CD4-positive, alpha-beta memory T cell (primary cell): ENCODE measurements at regions not wholly inside any gene's neighbourhood (a gene's known extent, or its start where the extent isn't known, plus 50 kb on each side); places are given as distances from the start of the nearest gene placed in this dataset.

Source experiments
- CTCF ChIA-PET: fragments of 350-600 bp; sonication (Branson Sonifier 250); formaldehyde crosslinking; loops from one replicate; lab custom pipeline; 2021; ENCODE audit warnings: inconsistent platforms; ENCODE audit not compliant: partially characterized antibody; lab: Charles Lee
- POLR2A ChIA-PET: fragments of 350-600 bp; sonication (Branson Sonifier 250); formaldehyde crosslinking; loops from one replicate; lab custom pipeline; 2021; ENCODE audit not compliant: partially characterized antibody; lab: Charles Lee
- DNase-seq, 5 donors: peaks; one replicate each; pipeline versions ENCODE4 v3.0.0 to v3.0.0-alpha.2; 2020 to 2022; ENCODE audit warnings: mixed read lengths in 1 of 5
- H3K27ac ChIP-seq: one replicate; pipeline ENCODE4 v1.7.0; 2013; ENCODE audit warnings: low read depth, low read length
- H3K27me3 ChIP-seq: 2 replicates; pipeline ENCODE4 v1.7.0; 2013; ENCODE audit warnings: mild to moderate bottlenecking, low read length, moderate library complexity; ENCODE audit not compliant: insufficient read depth
- H3K36me3 ChIP-seq: 2 replicates; pipeline ENCODE4 v1.7.0; 2013; ENCODE audit warnings: mild to moderate bottlenecking, low read length, moderate library complexity; ENCODE audit not compliant: insufficient read depth
- H3K4me1 ChIP-seq: 2 replicates; pipeline ENCODE4 v1.7.0; 2013; ENCODE audit warnings: mild to moderate bottlenecking, low read length, moderate library complexity; ENCODE audit not compliant: insufficient read depth
- H3K4me3 ChIP-seq, 2 donors: one replicate each; pipeline ENCODE4 v1.7.0; 2013; ENCODE audit warnings: low read length in 2 of 2, mild to moderate bottlenecking in 1 of 2
- H3K9me3 ChIP-seq, 2 donors: one replicate each; pipeline ENCODE4 v1.7.0; 2013; ENCODE audit warnings: low read length in 2 of 2, control low read depth in 1 of 2; ENCODE audit not compliant: control insufficient read depth in 1 of 2
- H3K27ac Mint-ChIP-seq, 7 donors: one replicate each; pipeline ENCODE4 v1.8.0; 2020 to 2021; ENCODE audit warnings: mixed read lengths in 7 of 7, mild to moderate bottlenecking in 6 of 7, inconsistent platforms in 3 of 7, moderate library complexity in 3 of 7
- H3K27me3 Mint-ChIP-seq, 2 donors: one replicate each; pipeline ENCODE4 v1.8.0; 2020 to 2021; ENCODE audit warnings: mixed read lengths in 2 of 2
- H3K36me3 Mint-ChIP-seq, 2 donors: one replicate each; pipeline ENCODE4 v1.8.0; 2020 to 2021; ENCODE audit warnings: mixed read lengths in 2 of 2, inconsistent platforms in 1 of 2, mild to moderate bottlenecking in 1 of 2
- H3K4me1 Mint-ChIP-seq, 4 donors: one replicate each; pipeline ENCODE4 v1.8.0; 2020 to 2021; ENCODE audit warnings: mixed read lengths in 4 of 4, mild to moderate bottlenecking in 1 of 4
- H3K4me3 Mint-ChIP-seq, 8 donors: one replicate each; pipeline ENCODE4 v1.8.0; 2020 to 2021; ENCODE audit warnings: mixed read lengths in 8 of 8, mild to moderate bottlenecking in 7 of 8, moderate library complexity in 6 of 8, inconsistent platforms in 3 of 8
- H3K9me3 Mint-ChIP-seq, 8 donors: one replicate each; pipeline ENCODE4 v1.8.0; 2020 to 2021; ENCODE audit warnings: mixed read lengths in 8 of 8, mild to moderate bottlenecking in 5 of 8, inconsistent platforms in 3 of 8, moderate library complexity in 1 of 8
- intact Hi-C: fragments of 100-400 bp; cut with micrococcal nuclease; formaldehyde crosslinking; loops from one replicate; pipeline ENCODE4 v1.15.1; 2023

GRCh38 chr13:71274923-71275608 is 591.9 kb downstream of the DACH1 start:
- Histone ChIP-seq H3K4me1 (no peaks in the 10 kb centered on the region), H3K27me3 (no peaks in the 10 kb centered on the region), H3K4me3 (no peak overlapping the region), H3K36me3 (no peaks in the 10 kb centered on the region), H3K9me3 (no peaks in the 10 kb centered on the region), H3K27ac (no peak overlapping the region)
- POLR2A ChIA-PET, result no interaction called here
- peaks cover 0 to 3% (median 0%) of the 10 kb centered on the region in 8 donors for H3K9me3 Mint-ChIP-seq
- no peak overlapping the region for H3K27ac Mint-ChIP-seq
- DNase-seq, result no peak
- intact Hi-C loops, result no loop called here
- H3K27me3 Mint-ChIP-seq, result peaks cover 0 to 2% of the 10 kb centered on the region in 2 donors
- H3K36me3 Mint-ChIP-seq, result no peaks in the 10 kb centered on the region
- no peak overlapping the region for H3K4me3 Mint-ChIP-seq
- CTCF ChIA-PET, result no interaction called here
- H3K4me1 Mint-ChIP-seq, result no peaks in the 10 kb centered on the region

GRCh38 chr13:71261256-71261655 is 605.7 kb downstream of the DACH1 start:
- DNase-seq, result no peak
- intact Hi-C loops, result no loop called here
- H3K4me3 ChIP-seq, result no peak overlapping the region
- H3K36me3 Mint-ChIP-seq, result no peaks in the 10 kb centered on the region
- H3K4me1 ChIP-seq, result no peaks in the 10 kb centered on the region
- no peak overlapping the region for H3K27ac ChIP-seq
- ChIA-PET CTCF (no interaction called here), POLR2A (no interaction called here)
- no peaks in the 10 kb centered on the region for H3K4me1 Mint-ChIP-seq
- H3K9me3 Mint-ChIP-seq, result peaks cover 0 to 3% (median 0%) of the 10 kb centered on the region in 8 donors
- H3K36me3 ChIP-seq, result no peaks in the 10 kb centered on the region
- H3K9me3 ChIP-seq, result no peaks in the 10 kb centered on the region
- no peaks in the 10 kb centered on the region for H3K27me3 ChIP-seq
- peaks cover 3 to 4% of the 10 kb centered on the region in 2 donors for H3K27me3 Mint-ChIP-seq
- no peak overlapping the region for H3K27ac Mint-ChIP-seq
- no peak overlapping the region for H3K4me3 Mint-ChIP-seq

GRCh38 chr13:71260246-71260645 is 606.8 kb downstream of the DACH1 start:
- peaks cover 0 to 5% (median 0%) of the 10 kb centered on the region in 8 donors for H3K9me3 Mint-ChIP-seq
- Histone ChIP-seq H3K36me3 (no peaks in the 10 kb centered on the region), H3K4me1 (no peaks in the 10 kb centered on the region), H3K27ac (no peak overlapping the region), H3K27me3 (no peaks in the 10 kb centered on the region), H3K9me3 (no peaks in the 10 kb centered on the region), H3K4me3 (no peak overlapping the region)
- POLR2A ChIA-PET, result no interaction called here
- H3K27ac Mint-ChIP-seq, result no peak overlapping the region
- intact Hi-C loops, result no loop called here
- CTCF ChIA-PET, result no interaction called here
- peaks cover 2 to 4% of the 10 kb centered on the region in 2 donors for H3K27me3 Mint-ChIP-seq
- no peaks in the 10 kb centered on the region for H3K36me3 Mint-ChIP-seq
- no peak for DNase-seq
- H3K4me1 Mint-ChIP-seq, result no peaks in the 10 kb centered on the region
- H3K4me3 Mint-ChIP-seq, result no peak overlapping the region

- Mint-ChIP-seq H3K36me3 (no peaks in the 10 kb centered on the region), H3K9me3 (peaks cover 0 to 8% (median 0%) of the 10 kb centered on the region in 8 donors), H3K27ac (no peak overlapping the region), H3K27me3 (peaks cover 0 to 3% of the 10 kb centered on the region in 2 donors), H3K4me3 (no peak overlapping the region), H3K4me1 (no peaks in the 10 kb centered on the region)
- no peak for DNase-seq
- Histone ChIP-seq H3K36me3 (no peaks in the 10 kb centered on the region), H3K4me3 (no peak overlapping the region), H3K27ac (no peak overlapping the region), H3K9me3 (no peaks in the 10 kb centered on the region), H3K4me1 (no peaks in the 10 kb centered on the region), H3K27me3 (no peaks in the 10 kb centered on the region)
- ChIA-PET CTCF (no interaction called here), POLR2A (no interaction called here)
- intact Hi-C loops, result no loop called here
These were observed 611.4 kb downstream of the DACH1 start for GRCh38 chr13:71255633-71256032.

- Mint-ChIP-seq H3K36me3 (no peaks in the 10 kb centered on the region), H3K27ac (no peak overlapping the region), H3K27me3 (peaks cover 0 to 3% of the 10 kb centered on the region in 2 donors), H3K9me3 (peaks cover 0 to 8% (median 0%) of the 10 kb centered on the region in 8 donors), H3K4me3 (no peak overlapping the region), H3K4me1 (no peaks in the 10 kb centered on the region)
- Histone ChIP-seq H3K9me3 (no peaks in the 10 kb centered on the region), H3K4me3 (no peak overlapping the region), H3K4me1 (no peaks in the 10 kb centered on the region), H3K27ac (no peak overlapping the region), H3K36me3 (no peaks in the 10 kb centered on the region), H3K27me3 (no peaks in the 10 kb centered on the region)
- ChIA-PET POLR2A (no interaction called here), CTCF (no interaction called here)
- intact Hi-C loops, result no loop called here
- no peak for DNase-seq
These were observed 612.6 kb downstream of the DACH1 start for GRCh38 chr13:71254384-71254783.

GRCh38 chr13:71252184-71252704 is 614.8 kb downstream of the DACH1 start:
- Mint-ChIP-seq H3K27ac (no peak overlapping the region), H3K4me3 (no peak overlapping the region), H3K4me1 (no peaks in the 10 kb centered on the region), H3K9me3 (peaks cover 0 to 5% (median 0%) of the 10 kb centered on the region in 8 donors), H3K27me3 (peaks cover 0 to 3% of the 10 kb centered on the region in 2 donors), H3K36me3 (no peaks in the 10 kb centered on the region)
- no peaks in the 10 kb centered on the region for H3K9me3 ChIP-seq
- no peaks in the 10 kb centered on the region for H3K36me3 ChIP-seq
- no peaks in the 10 kb centered on the region for H3K27me3 ChIP-seq
- no peak overlapping the region for H3K27ac ChIP-seq
- DNase-seq, result no peak
- intact Hi-C loops, result no loop called here
- H3K4me3 ChIP-seq, result no peak overlapping the region
- ChIA-PET CTCF (no interaction called here), POLR2A (no interaction called here)
- H3K4me1 ChIP-seq, result no peaks in the 10 kb centered on the region

GRCh38 chr13:71251292-71251951 is 615.6 kb downstream of the DACH1 start:
- DNase-seq, result no peak
- no peaks in the 10 kb centered on the region for H3K4me1 ChIP-seq
- peaks cover 0 to 5% (median 0%) of the 10 kb centered on the region in 8 donors for H3K9me3 Mint-ChIP-seq
- peaks cover 0 to 3% of the 10 kb centered on the region in 2 donors for H3K27me3 Mint-ChIP-seq
- H3K36me3 Mint-ChIP-seq, result no peaks in the 10 kb centered on the region
- no peak overlapping the region for H3K27ac Mint-ChIP-seq
- POLR2A ChIA-PET, result no interaction called here
- H3K9me3 ChIP-seq, result no peaks in the 10 kb centered on the region
- H3K4me1 Mint-ChIP-seq, result no peaks in the 10 kb centered on the region
- CTCF ChIA-PET, result no interaction called here
- H3K36me3 ChIP-seq, result no peaks in the 10 kb centered on the region
- H3K4me3 Mint-ChIP-seq, result no peak overlapping the region
- H3K27me3 ChIP-seq, result no peaks in the 10 kb centered on the region
- H3K27ac ChIP-seq, result no peak overlapping the region
- H3K4me3 ChIP-seq, result no peak overlapping the region
- intact Hi-C loops, result no loop called here
